Erythroblast (primary cell): ENCODE measurements at regions not wholly inside any gene's neighbourhood (a gene's known extent, or its start where the extent isn't known, plus 50 kb on each side); places are given as distances from the start of the nearest gene placed in this dataset.

ENCODE experiments used
- GATA1 ChIP-seq: IDR thresholded peaks from 2 replicates; pipeline ENCODE4 v1.6.1; 2011; ENCODE audit warnings: low read depth, mild to moderate bottlenecking, control low read depth, low read length, moderate library complexity
- POLR2A ChIP-seq: IDR thresholded peaks from 2 replicates; pipeline ENCODE4 v1.6.1; 2011; ENCODE audit warnings: mild to moderate bottlenecking, low read length

GRCh38 chr3:113148284-113148683, 63.1 kb upstream of the BOC start:
- TF ChIP-seq POLR2A, result no peak
- TF ChIP-seq GATA1, result no peak
